ENCODE measurements at regions not wholly inside any gene's neighbourhood (a gene's known extent, or its start where the extent isn't known, plus 50 kb on each side); places are given as distances from the start of the nearest gene placed in this dataset.
"Not testable (repeated sequence)": the region's sequence is repeated elsewhere in the genome, so short reads cannot be mapped to it uniquely, and the experiment has no call there.

GRCh38 chr1:100597061-100597741 is 59.3 kb downstream of the GPR88 start:
- no peaks in the 10 kb centered on the region for H3K36me3 ChIP-seq (ENCODE audit: control insufficient read depth, insufficient read depth, low read length)
- H3K27ac ChIP-seq (ENCODE audit: low read depth, low read length, severe bottlenecking) = peak overlapping the region; percentile 94
- H3K9me3 ChIP-seq (ENCODE audit: control insufficient read depth, low read length) = no peaks in the 10 kb centered on the region
- WGBS, 2 experiments (ENCODE audit: insufficient coverage in 2 of 2) = no CpG with 5 or more reads among the region's 1 CpG
- peaks cover 11% of the 10 kb centered on the region for H3K4me1 ChIP-seq (ENCODE audit: control insufficient read depth, insufficient read depth, low read length, poor library complexity, severe bottlenecking)
- H3K4me3 ChIP-seq (ENCODE audit: extremely low read depth, insufficient read depth, low read length, poor library complexity, severe bottlenecking) = no peak overlapping the region

DNA sequence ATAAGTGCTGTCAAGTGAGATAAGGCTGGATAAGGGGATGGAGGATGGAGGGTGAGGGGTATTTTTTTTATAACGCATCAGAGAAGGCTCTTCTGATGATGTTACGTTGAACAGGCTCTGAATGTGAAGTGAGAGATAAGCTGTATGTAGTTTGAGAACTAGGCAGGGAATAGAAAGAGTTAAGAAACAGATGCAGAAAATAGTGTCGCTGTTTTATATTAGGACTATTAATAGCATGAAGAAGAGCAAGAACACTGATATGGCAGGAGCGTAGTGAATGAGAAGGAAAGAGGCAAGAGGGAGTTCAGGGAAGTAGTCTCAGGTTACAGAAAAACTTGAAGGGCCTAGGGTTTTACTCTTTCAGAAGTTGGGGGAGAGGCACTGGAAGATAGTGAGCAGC is 59.8 kb downstream of the GPR88 start:
- no peaks in the 10 kb centered on the region for H3K9me3 ChIP-seq (ENCODE audit: control insufficient read depth, low read length)
- no peak overlapping the region for H3K4me3 ChIP-seq (ENCODE audit: extremely low read depth, insufficient read depth, low read length, poor library complexity, severe bottlenecking)
- H3K36me3 ChIP-seq (ENCODE audit: control insufficient read depth, insufficient read depth, low read length) = no peaks in the 10 kb centered on the region
- H3K27ac ChIP-seq (ENCODE audit: low read depth, low read length, severe bottlenecking) = peak overlapping the region; percentile 94
- WGBS, 2 experiments (ENCODE audit: insufficient coverage in 2 of 2) = 85 to 90% methylated on average over 4 of the region's 4 CpGs
- peaks cover 11% of the 10 kb centered on the region for H3K4me1 ChIP-seq (ENCODE audit: control insufficient read depth, insufficient read depth, low read length, poor library complexity, severe bottlenecking)

DNA sequence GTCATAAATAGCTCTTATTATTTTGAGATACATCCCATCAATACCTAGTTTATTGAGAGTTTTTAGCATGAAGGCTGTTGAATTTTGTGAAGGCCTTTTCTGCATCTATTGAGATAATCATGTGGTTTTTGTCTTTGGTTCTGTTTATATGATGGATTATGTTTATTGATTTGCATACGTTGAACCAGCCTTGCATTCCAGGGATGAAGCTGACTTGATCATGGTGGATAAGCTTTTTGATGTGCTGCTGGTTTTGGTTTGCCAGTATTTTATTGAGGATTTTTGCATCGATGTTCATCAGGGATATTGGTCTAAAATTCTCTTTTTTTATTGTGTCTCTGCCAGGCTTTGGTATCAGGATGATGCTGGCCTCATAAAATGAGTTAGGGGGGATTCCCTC is 62.4 kb downstream of the GPR88 start:
- no CpG with 5 or more reads among the region's 2 CpGs for WGBS, 2 experiments (ENCODE audit: insufficient coverage in 2 of 2)
- not testable (repeated sequence) for H3K4me3 ChIP-seq (ENCODE audit: extremely low read depth, insufficient read depth, low read length, poor library complexity, severe bottlenecking); H3K27ac ChIP-seq (ENCODE audit: low read depth, low read length, severe bottlenecking); H3K36me3 ChIP-seq (ENCODE audit: control insufficient read depth, insufficient read depth, low read length); H3K9me3 ChIP-seq (ENCODE audit: control insufficient read depth, low read length)
- peaks cover 11% of the 10 kb centered on the region for H3K4me1 ChIP-seq (ENCODE audit: control insufficient read depth, insufficient read depth, low read length, poor library complexity, severe bottlenecking)

DNA sequence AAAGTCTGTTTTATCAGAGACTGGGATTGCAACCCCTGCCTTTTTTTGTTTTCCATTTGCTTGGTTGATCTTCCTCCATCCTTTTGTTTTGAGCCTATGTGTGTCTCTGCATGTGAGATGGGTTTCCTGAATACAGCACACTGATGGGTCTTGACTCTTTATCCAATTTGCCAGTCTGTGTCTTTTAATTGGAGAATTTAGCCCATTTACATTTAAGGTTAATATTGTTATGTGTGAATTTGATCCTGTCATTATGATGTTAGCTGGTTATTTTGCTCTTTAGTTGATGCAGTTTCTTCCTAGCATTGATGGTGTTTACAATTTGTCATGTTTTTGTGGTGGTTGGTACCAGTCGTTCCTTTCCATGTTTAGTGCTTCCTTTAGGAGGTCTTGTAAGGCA is 64.1 kb downstream of the GPR88 start:
- H3K9me3 ChIP-seq (ENCODE audit: control insufficient read depth, low read length); H3K4me3 ChIP-seq (ENCODE audit: extremely low read depth, insufficient read depth, low read length, poor library complexity, severe bottlenecking); H3K36me3 ChIP-seq (ENCODE audit: control insufficient read depth, insufficient read depth, low read length); H3K27ac ChIP-seq (ENCODE audit: low read depth, low read length, severe bottlenecking): not testable (repeated sequence)
- peaks cover 10% of the 10 kb centered on the region for H3K4me1 ChIP-seq (ENCODE audit: control insufficient read depth, insufficient read depth, low read length, poor library complexity, severe bottlenecking)
- 60% methylated on average over 1 of the region's 1 CpG; no CpG with 5 or more reads in 1 of the 2 experiments for WGBS, 2 experiments (ENCODE audit: insufficient coverage in 2 of 2)

DNA sequence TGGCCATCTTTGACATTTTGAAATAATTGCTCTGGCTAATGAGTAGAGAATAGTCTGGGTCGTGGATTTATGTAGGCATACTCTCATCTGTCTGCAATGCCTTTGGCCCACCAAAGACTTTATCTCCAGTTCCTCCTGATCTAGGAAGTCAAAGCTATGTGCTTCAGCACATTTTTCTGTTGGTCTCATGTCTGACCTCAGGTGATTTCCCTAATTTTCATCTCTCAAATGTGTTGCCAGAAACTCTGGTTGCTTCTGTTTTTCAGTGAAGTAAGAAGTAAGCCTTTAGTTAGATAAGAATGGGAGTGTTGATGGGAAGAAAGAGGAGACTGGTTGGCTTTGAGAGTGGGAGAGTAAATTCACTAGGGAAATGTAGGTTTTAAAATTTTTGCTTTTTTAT is 66.4 kb downstream of the GPR88 start:
- WGBS, 2 experiments (ENCODE audit: insufficient coverage in 2 of 2) = no CpG with 5 or more reads among the region's 1 CpG
- H3K4me1 ChIP-seq (ENCODE audit: control insufficient read depth, insufficient read depth, low read length, poor library complexity, severe bottlenecking) = no peaks in the 10 kb centered on the region

DNA sequence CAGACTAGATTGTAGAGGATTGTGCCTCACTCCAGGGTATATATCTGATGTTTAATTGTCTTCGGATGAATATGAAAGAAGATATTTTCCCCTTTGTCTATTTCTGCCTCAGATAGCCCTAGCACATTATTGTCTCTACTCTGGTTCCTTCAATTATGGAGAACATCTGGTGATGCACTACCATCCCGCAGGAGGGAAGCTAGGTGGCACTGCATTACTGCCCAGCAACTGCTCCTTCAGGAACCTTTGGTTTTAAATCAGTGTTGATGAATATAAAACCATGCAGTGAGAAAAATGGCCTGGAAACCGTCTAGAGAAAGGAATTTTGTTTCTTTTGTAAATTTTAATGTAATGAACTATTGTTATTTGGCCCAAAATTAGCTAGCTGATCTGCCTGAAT is 68.5 kb downstream of the GPR88 start:
- H3K4me3 ChIP-seq (ENCODE audit: extremely low read depth, insufficient read depth, low read length, poor library complexity, severe bottlenecking) = no peak overlapping the region
- 65 to 70% methylated on average over 1 to 2 of the region's 3 CpGs for WGBS, 2 experiments (ENCODE audit: insufficient coverage in 2 of 2)
- H3K4me1 ChIP-seq (ENCODE audit: control insufficient read depth, insufficient read depth, low read length, poor library complexity, severe bottlenecking) = no peaks in the 10 kb centered on the region
- no peak overlapping the region for H3K27ac ChIP-seq (ENCODE audit: low read depth, low read length, severe bottlenecking)
- no peaks in the 10 kb centered on the region for H3K9me3 ChIP-seq (ENCODE audit: control insufficient read depth, low read length)
- H3K36me3 ChIP-seq (ENCODE audit: control insufficient read depth, insufficient read depth, low read length) = no peaks in the 10 kb centered on the region

More for the DNA sequence above, 66.4 kb downstream of the GPR88 start:
- Histone ChIP-seq H3K9me3 (ENCODE audit: control insufficient read depth, low read length) (no peaks in the 10 kb centered on the region), H3K36me3 (ENCODE audit: control insufficient read depth, insufficient read depth, low read length) (no peaks in the 10 kb centered on the region), H3K4me3 (ENCODE audit: extremely low read depth, insufficient read depth, low read length, poor library complexity, severe bottlenecking) (no peak overlapping the region), H3K27ac (ENCODE audit: low read depth, low read length, severe bottlenecking) (no peak overlapping the region)

DNA sequence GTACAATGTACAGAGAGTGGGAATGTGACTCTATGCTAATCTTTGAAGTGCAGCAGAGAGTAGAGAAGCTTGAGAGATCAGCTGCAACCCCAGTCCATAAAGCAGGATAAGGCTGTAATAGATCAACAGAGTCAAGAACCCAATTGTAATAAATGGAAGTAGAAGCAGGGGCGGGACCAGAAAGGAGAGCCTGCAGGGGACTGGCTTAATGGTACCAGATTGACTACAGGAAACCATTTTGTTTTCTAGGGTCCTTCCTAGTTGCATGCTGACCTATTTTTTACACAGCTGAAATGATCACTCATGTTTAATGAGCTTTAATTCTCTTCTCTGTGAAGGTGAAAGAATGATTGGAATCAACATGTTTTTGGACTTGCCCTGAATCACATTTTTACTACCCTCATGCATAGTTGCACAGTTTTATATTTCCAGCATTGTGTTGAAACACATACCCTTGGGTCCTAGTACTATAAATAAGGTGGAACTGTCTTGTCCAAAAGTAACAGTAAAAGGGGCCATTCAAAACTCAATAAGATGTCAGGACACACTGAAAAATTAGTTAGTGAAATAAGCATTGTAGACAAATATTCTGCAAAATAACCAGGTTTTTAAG is 69.8 kb downstream of the GPR88 start:
- Histone ChIP-seq H3K27ac (ENCODE audit: low read depth, low read length, severe bottlenecking) (no peak overlapping the region), H3K36me3 (ENCODE audit: control insufficient read depth, insufficient read depth, low read length) (no peaks in the 10 kb centered on the region), H3K4me3 (ENCODE audit: extremely low read depth, insufficient read depth, low read length, poor library complexity, severe bottlenecking) (no peak overlapping the region), H3K9me3 (ENCODE audit: control insufficient read depth, low read length) (no peaks in the 10 kb centered on the region), H3K4me1 (ENCODE audit: control insufficient read depth, insufficient read depth, low read length, poor library complexity, severe bottlenecking) (no peaks in the 10 kb centered on the region)
- WGBS, 2 experiments (ENCODE audit: insufficient coverage in 2 of 2) = 88 to 90% methylated on average over 1 of the region's 1 CpG

DNA sequence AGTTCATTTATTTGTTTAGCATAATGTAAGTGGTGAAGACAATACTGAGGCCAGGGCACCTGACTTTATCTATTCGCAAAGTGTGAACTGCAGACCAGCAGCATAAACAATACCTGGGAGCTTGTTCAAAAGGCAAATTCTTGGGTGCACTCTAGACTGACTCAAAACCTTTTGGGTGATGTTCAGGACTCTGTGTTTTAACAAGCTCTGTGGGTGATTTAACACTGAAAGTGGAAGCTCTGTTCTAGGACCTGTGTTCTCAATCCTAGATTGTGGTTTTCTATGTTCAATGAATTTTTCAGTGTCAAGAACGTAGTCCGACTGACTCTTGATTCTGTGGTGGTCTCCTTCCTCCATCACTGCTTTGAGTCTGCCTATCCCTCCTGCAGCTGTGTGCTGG is 71.9 kb downstream of the GPR88 start:
- H3K4me1 ChIP-seq (ENCODE audit: control insufficient read depth, insufficient read depth, low read length, poor library complexity, severe bottlenecking) = no peaks in the 10 kb centered on the region
- H3K27ac ChIP-seq (ENCODE audit: low read depth, low read length, severe bottlenecking) = no peak overlapping the region
- no peaks in the 10 kb centered on the region for H3K36me3 ChIP-seq (ENCODE audit: control insufficient read depth, insufficient read depth, low read length)
- H3K9me3 ChIP-seq (ENCODE audit: control insufficient read depth, low read length) = no peaks in the 10 kb centered on the region
- no peak overlapping the region for H3K4me3 ChIP-seq (ENCODE audit: extremely low read depth, insufficient read depth, low read length, poor library complexity, severe bottlenecking)
- 90 to 96% methylated on average over 3 of the region's 3 CpGs for WGBS, 2 experiments (ENCODE audit: insufficient coverage in 2 of 2)

GRCh38 chr1:100611086-100611485 is 73.1 kb downstream of the GPR88 start:
- Histone ChIP-seq H3K27ac (ENCODE audit: low read depth, low read length, severe bottlenecking) (no peak overlapping the region), H3K9me3 (ENCODE audit: control insufficient read depth, low read length) (no peaks in the 10 kb centered on the region), H3K4me1 (ENCODE audit: control insufficient read depth, insufficient read depth, low read length, poor library complexity, severe bottlenecking) (no peaks in the 10 kb centered on the region), H3K4me3 (ENCODE audit: extremely low read depth, insufficient read depth, low read length, poor library complexity, severe bottlenecking) (no peak overlapping the region), H3K36me3 (ENCODE audit: control insufficient read depth, insufficient read depth, low read length) (no peaks in the 10 kb centered on the region)
- 90% methylated on average over 2 of the region's 3 CpGs; no CpG with 5 or more reads in 1 of the 2 experiments for WGBS, 2 experiments (ENCODE audit: insufficient coverage in 2 of 2)

- 100% methylated on average over 1 of the region's 3 CpGs; no CpG with 5 or more reads in 1 of the 2 experiments for WGBS, 2 experiments (ENCODE audit: insufficient coverage in 2 of 2)
These were observed 74.6 kb downstream of the GPR88 start for GRCh38 chr1:100612540-100612939.

GRCh38 chr1:100613817-100614559 is 76.0 kb downstream of the GPR88 start:
- Histone ChIP-seq H3K4me1 (ENCODE audit: control insufficient read depth, insufficient read depth, low read length, poor library complexity, severe bottlenecking) (no peaks in the 10 kb centered on the region), H3K36me3 (ENCODE audit: control insufficient read depth, insufficient read depth, low read length) (no peaks in the 10 kb centered on the region), H3K9me3 (ENCODE audit: control insufficient read depth, low read length) (no peaks in the 10 kb centered on the region), H3K27ac (ENCODE audit: low read depth, low read length, severe bottlenecking) (no peak overlapping the region), H3K4me3 (ENCODE audit: extremely low read depth, insufficient read depth, low read length, poor library complexity, severe bottlenecking) (no peak overlapping the region)
- WGBS, 2 experiments (ENCODE audit: insufficient coverage in 2 of 2) = 92 to 100% methylated on average over 2 of the region's 3 CpGs

More at GRCh38 chr1:100612540-100612939, 74.6 kb downstream of the GPR88 start:
- Histone ChIP-seq H3K36me3 (ENCODE audit: control insufficient read depth, insufficient read depth, low read length) (no peaks in the 10 kb centered on the region), H3K4me1 (ENCODE audit: control insufficient read depth, insufficient read depth, low read length, poor library complexity, severe bottlenecking) (no peaks in the 10 kb centered on the region), H3K9me3 (ENCODE audit: control insufficient read depth, low read length) (no peaks in the 10 kb centered on the region), H3K4me3 (ENCODE audit: extremely low read depth, insufficient read depth, low read length, poor library complexity, severe bottlenecking) (no peak overlapping the region), H3K27ac (ENCODE audit: low read depth, low read length, severe bottlenecking) (no peak overlapping the region)

All from mesodermal cell (in vitro differentiated cells).